ENCODE measurements at regions not wholly inside any gene's neighbourhood (a gene's known extent, or its start where the extent isn't known, plus 50 kb on each side); places are given as distances from the start of the nearest gene placed in this dataset.

- no peak for DNase-seq (ENCODE audit: extremely low read depth, insufficient read length)
- no peak for TF ChIP-seq CTCF (IDR thresholded peaks at IDR 0.05; ENCODE audit: insufficient read depth, low read length, poor library complexity, severe bottlenecking)
- Histone ChIP-seq H3K27me3 (replicated peaks; ENCODE audit: control insufficient read depth, insufficient read depth, low read length) (no peaks in the 10 kb centered on the region), H3K36me3 (ENCODE audit: control insufficient read depth, insufficient read depth, low read length) (no peaks in the 10 kb centered on the region), H3K4me3 (replicated peaks; ENCODE audit: low read depth, low read length) (no peak overlapping the region)
Measured at GRCh38 chr3:8371085-8371551, 130.5 kb upstream of the LMCD1 start.

GRCh38 chr3:8371960-8372463 lies 129.6 kb upstream of the LMCD1 start:
- no peak for DNase-seq (ENCODE audit: extremely low read depth, insufficient read length)
- no peak for TF ChIP-seq CTCF (IDR thresholded peaks at IDR 0.05; ENCODE audit: insufficient read depth, low read length, poor library complexity, severe bottlenecking)
- Histone ChIP-seq H3K36me3 (ENCODE audit: control insufficient read depth, insufficient read depth, low read length) (no peaks in the 10 kb centered on the region), H3K27me3 (replicated peaks; ENCODE audit: control insufficient read depth, insufficient read depth, low read length) (no peaks in the 10 kb centered on the region), H3K4me3 (replicated peaks; ENCODE audit: low read depth, low read length) (no peak overlapping the region)

GRCh38 chr3:8380904-8381704 lies 120.5 kb upstream of the LMCD1 start:
- H3K27me3 ChIP-seq (replicated peaks; ENCODE audit: control insufficient read depth, insufficient read depth, low read length), result no peaks in the 10 kb centered on the region
- H3K4me3 ChIP-seq (replicated peaks; ENCODE audit: low read depth, low read length), result no peak overlapping the region
- TF ChIP-seq CTCF (IDR thresholded peaks at IDR 0.05; ENCODE audit: insufficient read depth, low read length, poor library complexity, severe bottlenecking), result no peak
- H3K36me3 ChIP-seq (ENCODE audit: control insufficient read depth, insufficient read depth, low read length), result no peaks in the 10 kb centered on the region
- DNase-seq (ENCODE audit: extremely low read depth, insufficient read length), result no peak

- TF ChIP-seq CTCF (IDR thresholded peaks at IDR 0.05; ENCODE audit: insufficient read depth, low read length, poor library complexity, severe bottlenecking), result no peak
- Histone ChIP-seq H3K27me3 (replicated peaks; ENCODE audit: control insufficient read depth, insufficient read depth, low read length) (no peaks in the 10 kb centered on the region), H3K4me3 (replicated peaks; ENCODE audit: low read depth, low read length) (no peak overlapping the region), H3K36me3 (ENCODE audit: control insufficient read depth, insufficient read depth, low read length) (no peaks in the 10 kb centered on the region)
- DNase-seq (ENCODE audit: extremely low read depth, insufficient read length), result no peak
Measured at GRCh38 chr3:8385848-8386620, 115.6 kb upstream of the LMCD1 start.

GRCh38 chr3:8387571-8387970 lies 114.1 kb upstream of the LMCD1 start:
- Histone ChIP-seq H3K4me3 (replicated peaks; ENCODE audit: low read depth, low read length) (no peak overlapping the region), H3K36me3 (ENCODE audit: control insufficient read depth, insufficient read depth, low read length) (no peaks in the 10 kb centered on the region), H3K27me3 (replicated peaks; ENCODE audit: control insufficient read depth, insufficient read depth, low read length) (no peaks in the 10 kb centered on the region)
- no peak for DNase-seq (ENCODE audit: extremely low read depth, insufficient read length)
- no peak for TF ChIP-seq CTCF (IDR thresholded peaks at IDR 0.05; ENCODE audit: insufficient read depth, low read length, poor library complexity, severe bottlenecking)
